CD4-positive, alpha-beta T cell treated with Interleukin-4 for 1 hour (primary cell): ENCODE measurements at regions not wholly inside any gene's neighbourhood (a gene's known extent, or its start where the extent isn't known, plus 50 kb on each side); places are given as distances from the start of the nearest gene placed in this dataset.
"Not testable (repeated sequence)": the region's sequence is repeated elsewhere in the genome, so short reads cannot be mapped to it uniquely, and the experiment has no call there.

Source experiments
- DNase-seq, 2 donors: peaks; one replicate each; pipeline ENCODE4 v3.0.0-alpha.2; 2020 to 2022

- no peak for DNase-seq
Measured at GRCh38 chr7:156545979-156546378, 94.6 kb upstream of the RNF32 start.

- no peak for DNase-seq
Measured at GRCh38 chr7:156544919-156545715, 95.5 kb upstream of the RNF32 start.

- no peak for DNase-seq
Measured at GRCh38 chr7:156543699-156544598, 96.6 kb upstream of the RNF32 start.

- no peak for DNase-seq
Measured at GRCh38 chr7:156540619-156541165, 99.9 kb upstream of the RNF32 start.

GRCh38 chr7:156539999-156540398 lies 100.6 kb upstream of the RNF32 start:
- DNase-seq = no peak

GRCh38 chr7:156537006-156537405 lies 103.6 kb upstream of the RNF32 start:
- no peak for DNase-seq

- no peak for DNase-seq
Measured at GRCh38 chr7:156534925-156535324, 105.6 kb upstream of the RNF32 start.

- DNase-seq = no peak
Measured at GRCh38 chr7:156533964-156534363, 106.6 kb upstream of the RNF32 start.

GRCh38 chr7:156533420-156533819 lies 107.2 kb upstream of the RNF32 start:
- DNase-seq = no peak

- no peak for DNase-seq
Measured at GRCh38 chr7:156532016-156532602, 108.5 kb upstream of the RNF32 start.

GRCh38 chr7:156529956-156530355 lies 110.6 kb upstream of the RNF32 start:
- DNase-seq = no peak

- no peak for DNase-seq
Measured at GRCh38 chr7:156527458-156527890, 113.1 kb upstream of the RNF32 start.

- DNase-seq = no peak
Measured at GRCh38 chr7:156524818-156525597, 115.6 kb upstream of the RNF32 start.

- DNase-seq = no peak
Measured at GRCh38 chr7:156523447-156524048, 117.0 kb upstream of the RNF32 start.

GRCh38 chr7:156522801-156523200 lies 117.8 kb upstream of the RNF32 start:
- no peak for DNase-seq

- DNase-seq = no peak
Measured at GRCh38 chr7:156519070-156519469, 121.5 kb upstream of the RNF32 start.

- no peak for DNase-seq
Measured at GRCh38 chr7:156518466-156518865, 122.1 kb upstream of the RNF32 start.

- not testable (repeated sequence) for DNase-seq
Measured at GRCh38 chr7:156517858-156518257, 122.7 kb upstream of the RNF32 start.

GRCh38 chr7:156516791-156517378 lies 123.7 kb upstream of the RNF32 start:
- no peak for DNase-seq

GRCh38 chr7:156515911-156516790 lies 124.4 kb upstream of the RNF32 start:
- DNase-seq = no peak
